Suprapubic skin (tissue), 4 donors: ENCODE measurements at regions not wholly inside any gene's neighbourhood (a gene's known extent, or its start where the extent isn't known, plus 50 kb on each side); places are given as distances from the start of the nearest gene placed in this dataset.
"Not testable (repeated sequence)": the region's sequence is repeated elsewhere in the genome, so short reads cannot be mapped to it uniquely, and the experiment has no call there.

Source experiments
- DNase-seq, 2 donors: peaks; one replicate each; pipeline ENCODE4 v3.0.0-alpha.2; 2019; ENCODE audit warnings: low spot score in 2 of 2
- H3K27ac ChIP-seq: fragments of 200-600 bp; sonication (generic); one replicate; pipeline ENCODE4 v1.5.1; 2019
- H3K27me3 ChIP-seq: fragments of 200-600 bp; sonication (generic); one replicate; pipeline ENCODE4 v1.5.1; 2019
- H3K36me3 ChIP-seq: fragments of 200-600 bp; sonication (generic); one replicate; pipeline ENCODE4 v1.5.1; 2019
- H3K4me1 ChIP-seq: fragments of 200-600 bp; sonication (generic); one replicate; pipeline ENCODE4 v1.5.1; 2019
- H3K4me3 ChIP-seq: fragments of 200-600 bp; sonication (generic); one replicate; pipeline ENCODE4 v1.5.1; 2019; ENCODE audit warnings: mild to moderate bottlenecking
- H3K9me3 ChIP-seq: fragments of 200-600 bp; sonication (generic); one replicate; pipeline ENCODE4 v1.5.1; 2019
- CTCF ChIP-seq, 2 donors: fragments of 200-600 bp in 1 of 2; fragments of 450-650 bp in 1 of 2; sonication (generic) in 1 of 2; IDR thresholded peaks; one replicate each; pipeline ENCODE4 v1.5.1; 2016 to 2019; ENCODE audit warnings: antibody characterized with exemption in 2 of 2, mild to moderate bottlenecking in 1 of 2, moderate library complexity in 1 of 2
- EP300 ChIP-seq: sonication (generic); formaldehyde crosslinking; IDR thresholded peaks from one replicate; pipeline ENCODE4 v1.6.1; 2017; ENCODE audit warnings: antibody characterized with exemption
- POLR2A ChIP-seq, 2 donors: fragments of 450-650 bp; IDR thresholded peaks; one replicate each; pipeline ENCODE4 v1.6.1; 2017; ENCODE audit warnings: antibody characterized with exemption in 2 of 2, mild to moderate bottlenecking in 2 of 2, moderate library complexity in 2 of 2
- POLR2AphosphoS5 ChIP-seq, 3 donors: sonication (generic); formaldehyde crosslinking; IDR thresholded peaks; one replicate each; pipeline ENCODE4 v1.6.1; 2017; ENCODE audit warnings: antibody characterized with exemption in 3 of 3
- WGBS: methylation state at CpG from one replicate; pipeline ENCODE4 v1.1.5; 2018; 5-methylcytosine and 5-hydroxymethylcytosine counted together

DNA sequence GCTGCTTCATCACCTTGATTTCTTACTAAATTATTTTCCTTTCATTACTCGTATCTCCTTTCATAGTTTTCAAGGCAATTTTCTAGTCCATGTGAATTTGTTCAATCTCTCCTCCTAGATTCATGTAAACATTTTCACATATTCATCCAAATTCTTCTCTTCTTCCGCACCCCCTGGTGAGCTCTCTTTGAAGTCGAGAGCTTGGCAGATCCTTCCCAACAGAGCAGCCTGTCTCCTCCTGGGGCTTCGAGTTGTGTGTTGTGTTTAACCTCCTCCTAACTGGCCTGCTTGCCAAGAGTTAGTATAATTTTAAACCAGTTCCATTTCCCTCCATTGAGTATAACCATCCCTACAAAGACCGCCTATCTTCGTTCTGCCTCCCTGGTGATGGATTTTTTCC lies 272.4 kb upstream of the CELF2 start:
- Histone ChIP-seq H3K4me3 (no peak overlapping the region), H3K4me1 (no peaks in the 10 kb centered on the region), H3K9me3 (no peaks in the 10 kb centered on the region), H3K36me3 (no peaks in the 10 kb centered on the region), H3K27ac (no peak overlapping the region), H3K27me3 (no peaks in the 10 kb centered on the region)
- DNase-seq, result no peak
- no peak for TF ChIP-seq CTCF (IDR thresholded peaks at IDR 0.05)
- 77% methylated on average over 6 of the region's 6 CpGs for WGBS

GRCh38 chr10:10755490-10755889 lies 262.2 kb upstream of the CELF2 start:
- H3K27ac ChIP-seq, result no peak overlapping the region
- H3K9me3 ChIP-seq, result no peaks in the 10 kb centered on the region
- no peak for TF ChIP-seq EP300
- TF ChIP-seq POLR2AphosphoS5 (IDR thresholded peaks at IDR 0.05), result no peak
- TF ChIP-seq POLR2A (IDR thresholded peaks at IDR 0.05), result no peak
- TF ChIP-seq CTCF (IDR thresholded peaks at IDR 0.05), result no peak
- H3K27me3 ChIP-seq, result no peaks in the 10 kb centered on the region
- H3K36me3 ChIP-seq, result no peaks in the 10 kb centered on the region
- no peak for DNase-seq
- H3K4me3 ChIP-seq, result no peak overlapping the region
- no peaks in the 10 kb centered on the region for H3K4me1 ChIP-seq
- 93% methylated on average over 9 of the region's 9 CpGs for WGBS

GRCh38 chr10:10758306-10758705 lies 259.4 kb upstream of the CELF2 start:
- H3K9me3 ChIP-seq, result no peaks in the 10 kb centered on the region
- H3K4me3 ChIP-seq, result no peak overlapping the region
- no peak overlapping the region for H3K27ac ChIP-seq
- H3K27me3 ChIP-seq, result no peaks in the 10 kb centered on the region
- no peak for DNase-seq
- no peaks in the 10 kb centered on the region for H3K36me3 ChIP-seq
- TF ChIP-seq EP300 (no peak), CTCF (IDR thresholded peaks at IDR 0.05) (no peak), POLR2AphosphoS5 (IDR thresholded peaks at IDR 0.05) (no peak), POLR2A (IDR thresholded peaks at IDR 0.05) (no peak)
- 76% methylated on average over 4 of the region's 4 CpGs for WGBS
- H3K4me1 ChIP-seq, result no peaks in the 10 kb centered on the region

- WGBS, result 67% methylated on average over 7 of the region's 7 CpGs
- DNase-seq, H3K9me3 ChIP-seq: not testable (repeated sequence)
Observed at GRCh38 chr10:10759806-10760205, 257.9 kb upstream of the CELF2 start.

DNA sequence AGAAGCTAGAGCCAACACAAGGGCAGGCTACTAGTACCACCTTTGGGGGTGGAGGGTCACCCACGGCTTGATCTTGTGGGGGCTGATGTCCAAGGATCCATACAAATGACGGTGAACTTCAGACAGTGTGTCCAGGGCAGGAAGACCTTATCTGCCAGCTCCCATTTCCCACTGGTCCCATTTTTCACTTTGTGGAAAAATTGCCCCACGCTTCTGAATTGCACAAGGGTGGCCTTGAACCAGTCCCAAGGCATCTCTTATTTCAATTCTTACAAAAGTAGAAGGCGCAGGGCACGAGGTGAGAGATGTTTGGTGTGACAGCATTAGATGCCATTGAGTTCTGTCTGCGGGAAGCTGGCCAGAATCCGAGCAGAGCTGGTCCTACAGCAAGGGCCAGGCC lies 252.7 kb upstream of the CELF2 start:
- Histone ChIP-seq H3K36me3 (no peaks in the 10 kb centered on the region), H3K4me1 (no peaks in the 10 kb centered on the region)
- 95% methylated on average over 7 of the region's 7 CpGs for WGBS

More at GRCh38 chr10:10759806-10760205, 257.9 kb upstream of the CELF2 start:
- not testable (repeated sequence) for H3K36me3 ChIP-seq, H3K4me1 ChIP-seq, H3K27ac ChIP-seq, H3K4me3 ChIP-seq, H3K27me3 ChIP-seq

More for the DNA sequence above, 252.7 kb upstream of the CELF2 start:
- Histone ChIP-seq H3K4me3 (no peak overlapping the region), H3K9me3 (no peaks in the 10 kb centered on the region), H3K27me3 (no peaks in the 10 kb centered on the region), H3K27ac (no peak overlapping the region)
- no peak for DNase-seq
- TF ChIP-seq POLR2AphosphoS5 (IDR thresholded peaks at IDR 0.05) (no peak), CTCF (IDR thresholded peaks at IDR 0.05) (no peak), POLR2A (IDR thresholded peaks at IDR 0.05) (no peak), EP300 (no peak)
